AG04449 (cell line): ENCODE measurements at regions not wholly inside any gene's neighbourhood (a gene's known extent, or its start where the extent isn't known, plus 50 kb on each side); places are given as distances from the start of the nearest gene placed in this dataset.
"Not testable (repeated sequence)": the region's sequence is repeated elsewhere in the genome, so short reads cannot be mapped to it uniquely, and the experiment has no call there.

Source experiments
- CTCF ChIA-PET: fragments of 350-600 bp; formaldehyde crosslinking; extraction: SDS; loops from one replicate; lab custom pipeline; 2021; ENCODE audit warnings: antibody characterized with exemption; lab: Yijun Ruan, JAX
- POLR2A ChIA-PET: fragments of 400-600, 350-600 bp; formaldehyde crosslinking; extraction: SDS; loops from one replicate; lab custom pipeline; 2020; ENCODE audit warnings: antibody characterized with exemption, inconsistent platforms; lab: Yijun Ruan, JAX
- DNase-seq: peaks from one replicate; pipeline ENCODE4 v3.0.0-alpha.2; 2010; ENCODE audit warnings: low read depth, low spot score
- H3K4me3 ChIP-seq: 2 replicates; pipeline ENCODE4 v1.5.1; 2011; ENCODE audit warnings: low read depth, mild to moderate bottlenecking, control low read depth, low read length
- CTCF ChIP-seq: IDR thresholded peaks from one replicate; pipeline ENCODE4 v1.5.1; 2011; ENCODE audit warnings: mild to moderate bottlenecking, moderate library complexity, low read length, control low read depth, inconsistent platforms; ENCODE audit not compliant: insufficient read depth; ENCODE audit errors: missing control alignments

- no peak for TF ChIP-seq CTCF
- no peak overlapping the region for H3K4me3 ChIP-seq
- DNase-seq, result no peak
- ChIA-PET POLR2A (no interaction called here), CTCF (no interaction called here)
These were observed 585.0 kb upstream of the MBL2 start for GRCh38 chr10:53357587-53357986.

- CTCF ChIA-PET, result no interaction called here
- TF ChIP-seq CTCF, result no peak
- H3K4me3 ChIP-seq, result no peak overlapping the region
- DNase-seq, result no peak
- POLR2A ChIA-PET, result no interaction called here
These were observed 584.2 kb upstream of the MBL2 start for GRCh38 chr10:53356616-53357349.

- H3K4me3 ChIP-seq, CTCF ChIA-PET, POLR2A ChIA-PET, DNase-seq: not testable (repeated sequence)
These were observed 569.9 kb upstream of the MBL2 start for GRCh38 chr10:53342531-53342930.

- H3K4me3 ChIP-seq, CTCF ChIA-PET, DNase-seq, POLR2A ChIA-PET: not testable (repeated sequence)
These were observed 565.6 kb upstream of the MBL2 start for GRCh38 chr10:53338199-53338598.

GRCh38 chr10:53335803-53336422 is 563.3 kb upstream of the MBL2 start:
- CTCF ChIA-PET, result not testable (repeated sequence)

GRCh38 chr10:53331460-53331859 is 558.9 kb upstream of the MBL2 start:
- DNase-seq, result no peak
- POLR2A ChIA-PET, result no interaction called here
- H3K4me3 ChIP-seq, result no peak overlapping the region
- CTCF ChIA-PET, result interaction anchor here (0.7 kb wide), 1 partner anchor 17 kb away, joined by 3 read pairs; no protein-coding TSS in a partner anchor
- TF ChIP-seq CTCF, result no peak

More at GRCh38 chr10:53335803-53336422, 563.3 kb upstream of the MBL2 start:
- not testable (repeated sequence) for H3K4me3 ChIP-seq, DNase-seq
- POLR2A ChIA-PET, result interaction anchor here (0.7 kb wide), 1 partner anchor 465 kb away, joined by 3 read pairs; no protein-coding TSS in a partner anchor

GRCh38 chr10:53326401-53327305 is 554.1 kb upstream of the MBL2 start:
- H3K4me3 ChIP-seq, POLR2A ChIA-PET, DNase-seq, CTCF ChIA-PET: not testable (repeated sequence)

- TF ChIP-seq CTCF, result no peak
- POLR2A ChIA-PET, result no interaction called here
- DNase-seq, result no peak
- H3K4me3 ChIP-seq, result no peak overlapping the region
- CTCF ChIA-PET, result interaction anchor here (1.3 kb wide), 1 partner anchor 9 kb away, joined by 5 read pairs; no protein-coding TSS in a partner anchor
These were observed 552.5 kb upstream of the MBL2 start for GRCh38 chr10:53325066-53325465.
